HG02798 (cell line): ENCODE measurements at regions not wholly inside any gene's neighbourhood (a gene's known extent, or its start where the extent isn't known, plus 50 kb on each side); places are given as distances from the start of the nearest gene placed in this dataset.

Source experiments
- ATAC-seq: cut with Tn5 transposase; IDR thresholded peaks from one replicate; pipeline ENCODE4 v1.9.1; 2021; ENCODE audit warnings: mild to moderate bottlenecking; ENCODE audit not compliant: unreplicated experiment, poor library complexity

- no peak for ATAC-seq
These were observed 305.3 kb downstream of the ETS1 start for GRCh38 chr11:128282053-128282452.

- no peak for ATAC-seq
These were observed 307.5 kb downstream of the ETS1 start for GRCh38 chr11:128279866-128280265.

- no peak for ATAC-seq
These were observed 313.6 kb downstream of the ETS1 start for GRCh38 chr11:128273736-128274135.

- no peak for ATAC-seq
These were observed 316.0 kb downstream of the ETS1 start for GRCh38 chr11:128271401-128271800.

GRCh38 chr11:128269466-128269865 lies 317.9 kb downstream of the ETS1 start:
- no peak for ATAC-seq

GRCh38 chr11:128266893-128267292 lies 320.5 kb downstream of the ETS1 start:
- ATAC-seq, result no peak

GRCh38 chr11:128262463-128263345 lies 324.7 kb downstream of the ETS1 start:
- ATAC-seq, result no peak

GRCh38 chr11:128261011-128261421 lies 326.3 kb downstream of the ETS1 start:
- ATAC-seq, result no peak

GRCh38 chr11:128260398-128260797 lies 327.0 kb downstream of the ETS1 start:
- ATAC-seq, result no peak

- no peak for ATAC-seq
These were observed 327.5 kb downstream of the ETS1 start for GRCh38 chr11:128259816-128260215.

- no peak for ATAC-seq
These were observed 332.4 kb downstream of the ETS1 start for GRCh38 chr11:128254941-128255340.

- no peak for ATAC-seq
These were observed 336.2 kb downstream of the ETS1 start for GRCh38 chr11:128251140-128251539.

GRCh38 chr11:128250482-128250881 lies 336.9 kb downstream of the ETS1 start:
- no peak for ATAC-seq

GRCh38 chr11:128246810-128247594 lies 340.4 kb downstream of the ETS1 start:
- no peak for ATAC-seq

GRCh38 chr11:128246364-128246801 lies 341.0 kb downstream of the ETS1 start:
- ATAC-seq, result no peak

- ATAC-seq, result no peak
These were observed 342.5 kb downstream of the ETS1 start for GRCh38 chr11:128244871-128245270.

GRCh38 chr11:128242451-128242850 lies 344.9 kb downstream of the ETS1 start:
- ATAC-seq, result no peak

- ATAC-seq, result no peak
These were observed 346.8 kb downstream of the ETS1 start for GRCh38 chr11:128240546-128240945.

- no peak for ATAC-seq
These were observed 348.1 kb downstream of the ETS1 start for GRCh38 chr11:128239306-128239705.

GRCh38 chr11:128238521-128239265 lies 348.7 kb downstream of the ETS1 start:
- ATAC-seq, result peak; percentile 35
